ENCODE measurements at regions not wholly inside any gene's neighbourhood (a gene's known extent, or its start where the extent isn't known, plus 50 kb on each side); places are given as distances from the start of the nearest gene placed in this dataset.

DNA sequence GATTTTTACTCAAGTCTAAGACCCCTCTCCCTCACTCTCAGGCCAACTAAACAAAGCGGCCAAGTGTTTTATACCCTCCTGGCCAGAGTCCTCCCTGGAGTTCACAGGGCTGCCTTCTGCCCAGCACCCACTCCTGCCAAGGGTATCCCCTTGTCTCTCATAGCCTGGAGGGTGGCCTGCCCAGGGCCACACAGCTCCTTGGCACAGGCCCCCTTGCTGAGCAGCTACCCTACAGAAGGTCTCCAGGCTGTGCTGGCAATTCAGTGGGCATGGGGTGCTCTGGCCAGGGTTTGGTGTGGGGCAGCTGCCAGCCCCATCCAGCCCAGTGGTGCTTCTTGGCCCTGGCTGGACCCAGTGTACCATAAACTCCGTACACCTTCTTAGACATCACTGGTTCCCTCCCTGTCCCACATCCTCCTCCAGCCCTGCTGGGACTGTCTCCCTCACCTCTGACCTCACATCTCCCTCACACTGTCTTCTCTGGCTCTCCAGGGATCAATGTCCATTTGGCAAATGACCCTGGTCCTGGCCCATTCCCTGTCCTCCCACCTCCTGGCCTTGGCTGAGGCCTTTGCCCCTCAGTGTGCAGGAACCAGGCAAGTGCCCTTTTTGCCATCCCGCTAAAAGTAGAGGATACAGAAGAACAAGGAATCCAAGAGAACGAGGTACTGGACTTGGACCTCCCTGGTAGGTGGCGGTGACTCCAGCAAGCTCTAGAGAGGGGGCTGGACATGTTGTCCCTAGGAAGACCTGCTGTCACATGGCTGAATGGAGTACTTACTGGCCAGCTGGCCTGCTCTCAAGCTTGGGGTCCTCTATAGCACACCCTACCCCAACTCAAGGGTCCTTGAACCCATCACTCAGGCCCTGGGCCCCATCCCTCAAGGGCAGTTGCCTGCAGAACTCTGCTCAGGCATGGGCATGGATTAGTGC, 50.0 kb upstream of the TRPM1 start:
- no peak for DNase-seq (ENCODE audit: low spot score)

DNA sequence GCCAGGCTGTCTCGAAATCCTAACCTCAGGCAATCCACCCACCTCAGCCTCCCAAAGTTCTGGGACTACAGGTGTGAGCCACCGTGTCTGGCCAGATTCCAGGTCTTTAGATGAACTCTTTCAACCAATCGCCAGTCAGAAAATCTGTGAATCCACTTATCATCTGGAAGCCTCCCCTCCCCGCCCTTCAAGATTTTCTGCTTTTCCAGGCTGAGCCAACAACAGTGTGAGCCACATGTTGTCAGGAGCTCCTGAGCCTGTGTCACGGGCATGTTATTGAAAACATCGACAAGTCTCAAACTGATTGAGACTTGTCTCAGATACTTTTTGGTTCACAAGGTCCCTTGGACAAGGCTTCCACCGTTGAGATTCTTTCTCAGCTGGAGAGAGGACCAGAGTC, 52.0 kb upstream of the TRPM1 start:
- no peak for DNase-seq (ENCODE audit: low spot score)

DNA sequence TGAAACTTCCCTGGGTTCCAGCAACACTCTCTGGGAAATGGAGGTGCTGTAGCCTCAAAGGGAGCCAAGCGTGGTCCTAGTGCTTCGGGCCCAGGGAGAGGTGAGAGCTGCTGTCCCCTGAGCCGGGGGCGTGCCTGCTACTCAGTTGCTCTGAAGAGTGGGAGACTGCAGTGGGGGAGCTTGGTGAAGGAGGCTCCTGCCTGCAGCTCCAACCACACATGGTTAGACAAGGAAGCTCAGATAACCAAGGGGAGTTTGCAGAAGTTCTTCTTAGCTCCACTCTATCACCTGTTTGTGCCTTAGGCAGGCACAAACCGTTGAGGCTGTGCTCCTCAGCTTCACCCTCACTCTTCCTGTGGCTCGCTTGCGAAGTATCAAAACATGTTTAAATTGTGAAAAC, 53.6 kb upstream of the TRPM1 start:
- no peak for DNase-seq (ENCODE audit: low spot score)

GRCh38 chr15:31156226-31156625, 54.7 kb upstream of the TRPM1 start:
- DNase-seq (ENCODE audit: low spot score), result no peak

- no peak for DNase-seq (ENCODE audit: low spot score)
Measured at GRCh38 chr15:31156808-31157207, 55.3 kb upstream of the TRPM1 start.

DNA sequence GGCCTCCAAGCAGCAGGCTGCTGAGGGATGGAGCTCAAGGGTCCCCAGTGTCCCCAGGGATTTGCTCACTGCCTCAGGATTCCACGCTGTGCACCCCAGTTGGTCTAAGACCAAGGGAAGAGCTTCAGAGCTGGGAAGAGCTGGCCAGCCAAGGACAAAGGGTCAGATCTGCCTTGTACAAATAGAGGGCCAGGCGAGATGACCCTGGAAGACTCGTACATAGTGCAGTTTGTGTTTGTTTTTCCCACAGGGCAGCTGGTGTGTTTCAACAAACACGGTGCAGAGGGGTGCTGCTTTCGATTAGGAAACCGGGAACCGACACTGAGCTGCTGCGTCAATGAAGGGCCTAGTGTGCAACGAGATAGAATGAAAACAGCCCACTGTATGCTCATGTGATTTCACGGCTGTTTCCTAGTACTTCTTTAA, 56.1 kb upstream of the TRPM1 start:
- DNase-seq (ENCODE audit: low spot score), result no peak

DNA sequence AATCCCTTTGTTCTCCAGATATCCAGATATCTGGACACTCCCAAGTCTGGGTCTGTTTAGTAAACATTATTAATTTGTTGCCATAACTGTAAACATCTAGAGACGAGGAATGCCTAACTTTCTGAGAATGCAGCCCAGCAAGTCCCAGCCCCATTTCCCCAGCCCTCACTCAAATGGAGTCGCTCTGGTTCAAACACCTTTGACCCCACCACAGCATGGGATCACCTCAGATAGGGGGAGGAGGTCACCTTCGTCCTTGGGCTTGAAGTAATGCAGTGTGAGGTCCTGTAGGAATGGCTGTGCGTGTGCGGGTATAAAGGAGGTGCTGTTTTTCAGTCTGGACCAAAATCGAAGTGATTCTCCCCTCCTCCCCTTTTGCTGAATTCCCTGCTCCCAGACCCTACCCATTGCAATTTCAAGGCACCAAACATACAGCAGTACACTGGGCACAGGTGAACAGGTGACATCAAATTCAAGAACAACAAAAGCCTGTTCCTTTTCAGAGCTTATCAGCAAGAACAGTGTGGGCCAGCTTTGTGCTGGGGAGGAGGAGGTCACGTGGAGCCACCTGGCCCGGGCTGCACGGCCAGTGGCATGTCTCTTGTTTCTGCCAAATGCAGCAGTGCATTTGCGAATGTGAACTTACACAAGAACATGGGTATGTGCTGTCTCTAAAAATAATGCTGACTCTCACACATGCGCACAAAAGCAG, 57.5 kb upstream of the TRPM1 start:
- no peak for DNase-seq (ENCODE audit: low spot score)

DNA sequence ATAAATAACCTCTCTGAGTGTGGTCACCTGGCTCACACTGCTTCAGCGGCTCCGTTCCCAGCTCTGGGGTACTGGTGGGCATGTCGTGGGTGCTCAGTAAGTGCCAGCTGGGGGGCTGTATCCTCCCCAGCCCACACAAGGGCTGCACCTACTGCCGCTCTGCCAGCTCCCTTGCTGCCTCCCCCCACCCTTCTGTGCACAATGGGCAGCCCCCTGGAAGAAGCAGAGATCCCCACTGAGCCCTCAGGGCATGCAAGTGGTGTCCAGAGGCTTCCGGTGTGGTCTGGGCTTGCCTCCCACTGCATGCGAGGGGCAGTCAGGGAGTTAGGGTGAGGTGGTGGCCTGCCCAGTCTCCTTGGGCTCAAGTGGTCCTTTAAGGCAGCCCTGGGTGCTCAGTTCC, 58.3 kb upstream of the TRPM1 start:
- no peak for DNase-seq (ENCODE audit: low spot score)

GRCh38 chr15:31160297-31160696, 58.8 kb upstream of the TRPM1 start:
- DNase-seq (ENCODE audit: low spot score), result no peak

DNA sequence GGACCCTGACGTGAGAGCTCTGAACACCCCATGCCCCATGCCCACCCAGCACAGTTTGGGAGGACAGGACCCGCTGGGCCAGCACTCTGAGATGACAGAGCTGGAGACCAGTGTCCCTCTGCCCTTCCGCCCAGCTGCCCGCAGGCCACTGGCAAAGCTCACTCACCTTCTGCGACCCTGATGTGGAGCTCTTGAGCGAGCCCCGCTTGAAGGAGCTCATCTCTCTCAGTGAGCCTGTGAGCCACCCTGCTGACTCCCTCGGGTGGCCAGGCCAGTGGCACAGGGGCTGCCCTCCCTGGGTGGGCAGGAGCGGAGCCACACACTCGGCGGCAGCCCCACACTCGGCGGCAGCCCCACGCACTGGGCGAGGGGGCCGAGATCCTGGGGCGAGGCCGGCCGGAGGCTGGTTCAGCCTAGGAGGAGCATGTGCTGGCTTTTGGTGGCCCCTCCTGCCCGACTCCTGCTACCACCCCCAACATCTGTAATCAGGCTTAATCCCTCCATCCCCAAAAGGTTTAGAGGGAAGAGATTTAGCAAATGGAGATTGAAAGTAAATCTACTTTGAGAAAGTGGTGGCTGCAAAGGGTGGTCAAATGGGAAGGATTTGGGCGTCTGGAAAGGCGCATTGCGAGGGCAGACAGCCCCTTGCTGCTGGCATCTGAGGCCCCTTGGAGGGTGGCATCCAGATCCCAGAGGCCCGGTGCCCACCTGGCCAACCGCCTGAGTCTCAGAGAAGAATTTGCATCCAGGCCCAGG, 59.4 kb upstream of the TRPM1 start:
- DNase-seq (ENCODE audit: low spot score), result no peak

DNA sequence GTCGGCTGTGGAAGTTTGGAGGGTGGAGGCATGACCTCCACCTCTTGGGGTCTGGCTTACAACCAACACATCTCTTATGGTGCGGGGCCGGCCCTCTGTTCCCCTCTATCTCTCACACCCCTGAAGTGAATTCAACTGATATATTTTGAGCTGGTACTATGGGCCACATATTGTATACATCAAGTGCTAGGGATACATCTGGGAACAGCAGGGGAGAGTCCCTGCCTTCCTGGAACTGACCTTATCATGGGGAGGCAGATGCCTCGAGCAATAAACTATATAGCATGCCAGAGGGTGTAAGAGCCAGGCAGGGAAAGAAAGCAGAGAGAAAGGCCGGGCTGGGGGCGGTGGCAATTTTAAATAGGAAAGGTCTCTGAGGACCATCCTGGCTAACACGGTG, 60.4 kb upstream of the TRPM1 start:
- no peak for DNase-seq (ENCODE audit: low spot score)

DNA sequence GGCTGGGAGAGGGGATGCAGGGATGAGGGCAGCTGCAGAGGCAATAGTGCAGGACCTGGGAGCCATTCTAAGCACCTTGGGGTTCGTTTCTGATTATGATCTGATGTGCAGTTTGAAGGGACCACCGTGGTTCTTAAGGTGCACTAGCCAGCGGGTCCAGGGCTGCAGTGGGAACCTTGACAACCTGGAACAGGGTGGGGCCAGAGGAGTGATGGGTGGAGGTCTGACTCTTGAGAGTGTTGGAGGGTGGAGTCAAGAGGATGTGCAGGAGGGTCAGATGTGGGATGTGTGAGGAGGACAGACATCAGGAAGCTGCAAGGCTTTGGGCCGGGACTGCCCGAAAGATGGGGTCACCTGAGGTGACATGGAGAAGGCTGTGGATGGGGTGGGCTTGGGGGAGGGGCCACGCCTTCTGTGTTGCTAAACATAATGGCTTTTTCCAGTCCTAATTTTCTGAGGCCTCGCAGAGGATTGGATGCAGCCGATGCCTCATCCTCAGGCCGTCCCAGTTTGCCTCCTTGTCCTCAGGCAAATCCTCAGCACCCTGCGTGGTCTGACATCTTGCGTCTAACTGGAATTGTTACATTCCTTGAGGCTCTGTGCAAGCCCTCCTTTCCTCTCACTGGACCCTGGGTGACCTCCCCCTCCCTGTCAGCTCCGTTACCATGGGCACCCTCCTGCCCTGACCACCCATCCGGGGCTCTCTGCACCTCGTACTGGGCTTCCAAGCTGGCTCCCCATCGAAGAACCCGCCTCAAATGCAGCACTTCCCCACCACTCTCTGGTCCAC, 61.4 kb upstream of the TRPM1 start:
- DNase-seq (ENCODE audit: low spot score), result no peak

GRCh38 chr15:31163769-31164572, 62.4 kb upstream of the TRPM1 start:
- DNase-seq (ENCODE audit: low spot score), result no peak

- no peak for DNase-seq (ENCODE audit: low spot score)
Measured at GRCh38 chr15:31164573-31164912, 63.0 kb upstream of the TRPM1 start.

DNA sequence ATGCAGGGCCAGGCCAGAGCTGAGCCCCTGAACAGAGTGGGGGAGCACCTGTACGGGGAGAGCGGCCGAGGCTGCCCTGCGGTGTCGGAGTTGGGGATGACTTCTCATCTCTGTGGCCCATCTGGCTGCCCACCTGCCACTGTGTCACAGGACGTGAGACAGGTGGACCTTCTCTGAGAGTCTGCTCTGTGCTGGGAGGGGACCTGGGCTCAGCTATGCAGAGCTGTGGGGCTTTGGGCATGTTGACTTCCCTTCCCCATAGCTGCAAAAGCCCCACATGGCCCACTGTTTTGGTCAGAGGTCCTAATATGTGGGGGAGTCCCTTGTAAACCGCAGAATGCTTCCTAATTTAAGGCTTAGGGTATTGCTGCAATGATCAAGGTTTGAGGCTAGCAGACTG, 68.0 kb upstream of the TRPM1 start:
- DNase-seq (ENCODE audit: low spot score), result no peak

- DNase-seq (ENCODE audit: low spot score), result no peak
Measured at GRCh38 chr15:31171731-31172130, 70.2 kb upstream of the TRPM1 start.

GRCh38 chr15:31172606-31173005, 71.1 kb upstream of the TRPM1 start:
- DNase-seq (ENCODE audit: low spot score), result no peak

- DNase-seq (ENCODE audit: low spot score), result no peak
Measured at GRCh38 chr15:31173790-31174450, 72.4 kb upstream of the TRPM1 start.

GRCh38 chr15:31175484-31175883, 74.0 kb upstream of the TRPM1 start:
- no peak for DNase-seq (ENCODE audit: low spot score)

- no peak for DNase-seq (ENCODE audit: low spot score)
Measured at GRCh38 chr15:31177951-31178350, 76.4 kb upstream of the TRPM1 start.

DNA sequence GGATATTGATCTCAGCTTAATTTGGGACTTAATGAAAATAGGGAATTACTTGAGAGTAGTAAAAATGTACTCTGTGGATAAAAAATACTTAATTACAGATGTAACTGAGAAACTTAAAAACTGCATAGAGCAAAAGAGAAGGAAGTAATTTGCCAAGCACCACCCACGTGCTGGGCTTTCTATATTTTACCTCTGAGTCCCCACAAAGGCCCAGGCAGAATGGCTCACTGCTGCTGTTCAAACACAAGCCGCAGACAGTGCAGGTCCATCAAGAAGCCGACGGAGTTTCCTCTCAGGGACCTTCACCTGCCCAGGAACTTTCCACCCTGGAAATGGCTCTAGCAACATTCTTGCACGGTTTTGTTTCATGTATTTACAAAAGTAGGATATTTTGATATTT, 77.2 kb upstream of the TRPM1 start:
- no peak for DNase-seq (ENCODE audit: low spot score)
